K562 (cell line): ENCODE measurements at regions not wholly inside any gene's neighbourhood (a gene's known extent, or its start where the extent isn't known, plus 50 kb on each side); places are given as distances from the start of the nearest gene placed in this dataset.
A peak's percentile ranks its signal among the peaks of the same experiment; 100 is the strongest.

ENCODE experiments used
- CBX3 ChIP-seq, 2 experiments: IDR thresholded peaks; 1 replicate in 1 of 2; 2 replicates in 1 of 2; pipeline ENCODE4 v1.6.1; 2012; ENCODE audit warnings: inconsistent platforms in 2 of 2, low read length in 2 of 2, borderline replicate concordance in 1 of 2, control low read depth in 1 of 2
- CREB1 ChIP-seq, 2 experiments: sonication (generic) in 1 of 2; formaldehyde crosslinking in 1 of 2; IDR thresholded peaks; 2 replicates each; pipeline versions ENCODE4 v1.6.1 to v1.8.0; 2012 to 2022; ENCODE audit warnings: inconsistent platforms in 1 of 2, mild to moderate bottlenecking in 1 of 2, missing genetic modification reagents in 1 of 2, moderate library complexity in 1 of 2
- DDX20 ChIP-seq: fragments of 450-650 bp; IDR thresholded peaks from 2 replicates; pipeline ENCODE4 v1.6.1; 2016; ENCODE audit warnings: missing genetic modification characterization, low read depth, mild to moderate bottlenecking, missing compliant biosample characterization, moderate library complexity
- DIDO1 ChIP-seq: fragments of 450-650 bp; IDR thresholded peaks from 2 replicates; pipeline ENCODE4 v1.6.1; 2016; ENCODE audit warnings: low read depth, missing biosample characterization, missing genetic modification characterization
- EP300 ChIP-seq: IDR thresholded peaks from 2 replicates; pipeline ENCODE4 v1.6.1; 2012; ENCODE audit warnings: low read length, improper control_type of control experiment
- FOXP4 ChIP-seq: sonication (generic); formaldehyde crosslinking; IDR thresholded peaks from 2 replicates; pipeline ENCODE4 v1.8.0; 2022; ENCODE audit warnings: mild to moderate bottlenecking, missing genetic modification reagents, borderline replicate concordance
- GTF2B ChIP-seq: IDR thresholded peaks from 2 replicates; pipeline ENCODE4 v1.6.1; 2011; ENCODE audit not compliant: insufficient read length; ENCODE audit errors: extremely low read depth
- GTF3C2 ChIP-seq: IDR thresholded peaks from 3 replicates; pipeline ENCODE4 v1.6.1; 2011; ENCODE audit warnings: borderline replicate concordance, mild to moderate bottlenecking, moderate library complexity; ENCODE audit not compliant: insufficient read length; ENCODE audit errors: extremely low read depth
- HNRNPUL1 ChIP-seq: fragments of 200-400 bp; formaldehyde crosslinking; IDR thresholded peaks from 2 replicates; pipeline ENCODE4 v1.6.1; 2017; ENCODE audit warnings: low read length
- KDM4B ChIP-seq, 2 experiments: fragments of 450-650 bp in 1 of 2; sonication (generic) in 1 of 2; IDR thresholded peaks; 2 replicates each; pipeline ENCODE4 v1.6.1; 2016 to 2017; ENCODE audit warnings: borderline replicate concordance in 2 of 2, antibody characterized with exemption in 1 of 2, low read depth in 1 of 2, mild to moderate bottlenecking in 1 of 2
- MEF2A ChIP-seq: IDR thresholded peaks from 2 replicates; pipeline ENCODE4 v1.6.1; 2011; ENCODE audit warnings: low read depth, mild to moderate bottlenecking, low read length, moderate library complexity; ENCODE audit not compliant: control insufficient read depth
- POLR2A ChIP-seq: fragments of 450-650 bp; conservative IDR thresholded peaks from 2 replicates; pipeline ENCODE4 v1.6.1; 2016
- RBM39 ChIP-seq: fragments of 200-400 bp; formaldehyde crosslinking; optimal IDR thresholded peaks from 2 replicates; pipeline ENCODE3; 2018; ENCODE audit warnings: low read depth, low read length
- RCOR1 ChIP-seq, 2 experiments: IDR thresholded peaks; 2 replicates each; pipeline ENCODE4 v1.6.1; 2012; ENCODE audit warnings: low read depth in 2 of 2, low read length in 2 of 2, borderline replicate concordance in 1 of 2, improper control_type of control experiment in 1 of 2
- SRSF3 ChIP-seq: fragments of 200-400 bp; formaldehyde crosslinking; IDR thresholded peaks from 2 replicates; pipeline ENCODE4 v1.6.1; 2016; ENCODE audit warnings: mild to moderate bottlenecking, low read length, moderate library complexity; ENCODE audit not compliant: insufficient read depth
- SRSF7 ChIP-seq: fragments of 200-400 bp; formaldehyde crosslinking; optimal IDR thresholded peaks from 2 replicates; pipeline ENCODE3; 2017; ENCODE audit warnings: mild to moderate bottlenecking, low read depth, low read length
- THAP12 ChIP-seq: fragments of 250-450 bp; sonication (Bioruptor Pico); IDR thresholded peaks from 2 replicates; pipeline ENCODE4 v1.9.0; 2021; ENCODE audit warnings: mild to moderate bottlenecking, inconsistent platforms
- TRIM24 ChIP-seq, 2 experiments: fragments of 450-650 bp; IDR thresholded peaks; 2 replicates each; pipeline ENCODE4 v1.6.1; 2016
- ZNF551 ChIP-seq: fragments of 250-450 bp; sonication (Bioruptor Pico); IDR thresholded peaks from 2 replicates; pipeline ENCODE4 v1.5.0; 2021; ENCODE audit warnings: mild to moderate bottlenecking, moderate library complexity
- ZNF699 ChIP-seq: fragments of 250-450 bp; sonication (Bioruptor Pico); IDR thresholded peaks from 2 replicates; pipeline ENCODE4 v1.8.0; 2021; ENCODE audit warnings: mild to moderate bottlenecking, moderate library complexity; ENCODE audit not compliant: insufficient replicate concordance

GRCh38 chr3:15859507-15860013 is 61.8 kb upstream of the ANKRD28 start (continued):
- TF ChIP-seq GTF2B (no peak), GTF3C2 (no peak), POLR2A (peak; percentile 76), ZNF699 (CRISPR knock-in tag) (no peak), RBM39 (no peak), RCOR1 (IDR thresholded peaks at IDR 0.05; ENCODE audit: borderline replicate concordance in 1 of 2, low read depth in 2 of 2, low read length in 2 of 2) (no peak), THAP12 (CRISPR knock-in tag) (no peak), DIDO1 (tag) (no peak), MEF2A (no peak), SRSF7 (no peak), TRIM24 (IDR thresholded peaks at IDR 0.05) (no peak), CBX3 (IDR thresholded peaks at IDR 0.05; ENCODE audit: borderline replicate concordance in 1 of 2, low read length in 2 of 2) (no peak), FOXP4 (no peak), HNRNPUL1 (no peak), EP300 (no peak), SRSF3 (no peak), KDM4B (IDR thresholded peaks at IDR 0.05; ENCODE audit: borderline replicate concordance in 2 of 2, low read depth in 1 of 2) (peak in 1 of 2 experiments; percentile 50; a peak in 1 of 4 replicates), DDX20 (tag) (no peak), ZNF551 (no peak), CREB1 (IDR thresholded peaks at IDR 0.05) (peak; percentile 53; the same call in 1 of the 2 replicates), CREB1 (CRISPR knock-in tag; IDR thresholded peaks at IDR 0.05) (no peak)
